OCI-LY7 (cell line): ENCODE measurements at regions not wholly inside any gene's neighbourhood (a gene's known extent, or its start where the extent isn't known, plus 50 kb on each side); places are given as distances from the start of the nearest gene placed in this dataset.

Source experiments
- BruUV-seq: library from RNA; stranded (reverse); fragments of 400-500 nt; replicated peaks from 2 replicates; lab custom pipeline; 2021; lab: Mats Ljungman, UMichigan
- CTCF ChIA-PET: fragments of 300-600 bp; sonication (Branson Sonifier 250); formaldehyde crosslinking; loops from one replicate; lab custom pipeline; 2022; ENCODE audit warnings: antibody characterized with exemption; ENCODE audit not compliant: unreplicated experiment; lab: Charles Lee
- POLR2A ChIA-PET: fragments of 300-600 bp; sonication (Branson Sonifier 250); formaldehyde crosslinking; loops from one replicate; lab custom pipeline; 2022; ENCODE audit warnings: antibody characterized with exemption; lab: Charles Lee
- DNase-seq: peaks from one replicate; pipeline ENCODE4 v3.0.0-alpha.2; 2015; ENCODE audit warnings: low spot score
- H2AFZ ChIP-seq: fragments of 200-600 bp; sonication (generic), shearing (Covaris generic); 2 replicates; pipeline ENCODE4 v1.6.1; 2014; ENCODE audit warnings: mild to moderate bottlenecking, antibody characterized with exemption, low read length, moderate library complexity
- H3K27ac ChIP-seq: fragments of 200-600 bp; sonication (generic); 2 replicates; pipeline ENCODE4 v1.5.1; 2014; ENCODE audit warnings: mixed run types, low read depth, mild to moderate bottlenecking, moderate library complexity, low read length, inconsistent platforms; ENCODE audit not compliant: poor library complexity, severe bottlenecking
- H3K36me3 ChIP-seq: fragments of 200-600 bp; sonication (generic); 2 replicates; pipeline ENCODE4 v1.6.1; 2014; ENCODE audit warnings: mild to moderate bottlenecking, antibody characterized with exemption, low read length, moderate library complexity, mixed read lengths; ENCODE audit not compliant: insufficient read depth
- H3K4me1 ChIP-seq: fragments of 200-600 bp; sonication (generic); 2 replicates; pipeline ENCODE4 v1.5.1; 2014; ENCODE audit warnings: mild to moderate bottlenecking, low read length; ENCODE audit not compliant: insufficient read depth, poor library complexity, severe bottlenecking
- H3K4me2 ChIP-seq: fragments of 200-600 bp; sonication (generic); 2 replicates; pipeline ENCODE4 v1.6.1; 2014; ENCODE audit warnings: mild to moderate bottlenecking, low read length
- H3K4me3 ChIP-seq: fragments of 200-600 bp; sonication (generic); 2 replicates; pipeline ENCODE4 v1.5.1; 2014; ENCODE audit warnings: mild to moderate bottlenecking, low read depth, low read length; ENCODE audit not compliant: poor library complexity, severe bottlenecking
- H3K79me2 ChIP-seq: fragments of 200-600 bp; sonication (generic); 2 replicates; pipeline ENCODE4 v1.6.1; 2016; ENCODE audit warnings: low read depth, mild to moderate bottlenecking, low read length, moderate library complexity, mixed read lengths; ENCODE audit not compliant: insufficient read depth
- H3K9me2 ChIP-seq: fragments of 200-600 bp; sonication (generic); 2 replicates; pipeline ENCODE4 v1.6.1; 2016; ENCODE audit warnings: mild to moderate bottlenecking, low read length, mixed read lengths; ENCODE audit not compliant: insufficient read depth
- H3K9me3 ChIP-seq: fragments of 200-600 bp; sonication (generic); 2 replicates; pipeline ENCODE4 v1.6.1; 2014; ENCODE audit warnings: mild to moderate bottlenecking, mixed run types, low read length, mixed read lengths
- H4K20me1 ChIP-seq: fragments of 200-600 bp; sonication (generic); 2 replicates; pipeline ENCODE4 v1.6.1; 2014; ENCODE audit warnings: mild to moderate bottlenecking, antibody characterized with exemption, low read length, moderate library complexity, mixed read lengths; ENCODE audit not compliant: insufficient read depth
- EZH2phosphoT487 ChIP-seq: fragments of 200-600 bp; sonication (generic); IDR thresholded peaks from 2 replicates; pipeline ENCODE4 v1.6.1; 2018; ENCODE audit warnings: low read depth, borderline replicate concordance, mild to moderate bottlenecking, mixed run types, antibody characterized with exemption, low read length, moderate library complexity, mixed read lengths
- intact Hi-C: fragments of 100-400 bp; cut with micrococcal nuclease; formaldehyde crosslinking; loops from one replicate; pipeline ENCODE4 v1.10.0; 2022; ENCODE audit not compliant: unreplicated experiment
- TF ChIP-seq, protein P1 (sequence below): fragments of 200-600 bp; sonication (generic); conservative IDR thresholded peaks from 2 replicates; pipeline ENCODE4 v1.5.1; 2014; ENCODE audit warnings: mild to moderate bottlenecking, antibody characterized with exemption, low read length, moderate library complexity, mixed read lengths

DNA sequence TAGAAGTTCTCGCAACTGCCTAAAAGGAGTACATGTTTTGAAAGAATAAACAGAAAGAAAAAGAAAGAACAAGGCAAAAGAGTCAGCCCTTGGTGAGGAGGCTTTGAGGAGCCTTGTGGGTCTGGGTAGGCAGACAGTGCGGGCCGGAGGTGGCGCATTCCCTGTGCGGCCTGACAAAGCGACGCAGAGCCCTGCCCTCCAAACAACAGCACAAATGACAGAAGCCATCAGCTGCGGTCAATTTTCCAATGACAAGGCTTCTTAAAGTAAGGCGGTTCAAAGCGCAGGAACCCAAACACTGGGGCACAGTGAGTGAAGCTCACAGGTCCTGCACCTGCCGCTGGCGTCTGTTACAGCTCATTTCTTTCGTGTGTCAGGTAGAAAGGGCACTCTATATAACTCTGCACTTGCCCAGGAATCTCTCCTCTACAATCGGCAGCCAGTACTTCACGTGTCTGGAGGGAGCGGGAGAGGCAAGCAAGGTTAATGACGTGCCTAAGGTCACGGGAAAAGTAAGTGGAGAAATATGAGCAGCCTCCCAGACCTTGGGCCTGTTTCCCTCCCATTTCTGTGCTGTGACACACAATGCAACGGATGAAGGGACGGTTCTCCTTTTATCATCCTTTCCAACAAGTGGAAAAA lies 178.1 kb downstream of the OPA1 start:
- TF ChIP-seq, protein P1, sequence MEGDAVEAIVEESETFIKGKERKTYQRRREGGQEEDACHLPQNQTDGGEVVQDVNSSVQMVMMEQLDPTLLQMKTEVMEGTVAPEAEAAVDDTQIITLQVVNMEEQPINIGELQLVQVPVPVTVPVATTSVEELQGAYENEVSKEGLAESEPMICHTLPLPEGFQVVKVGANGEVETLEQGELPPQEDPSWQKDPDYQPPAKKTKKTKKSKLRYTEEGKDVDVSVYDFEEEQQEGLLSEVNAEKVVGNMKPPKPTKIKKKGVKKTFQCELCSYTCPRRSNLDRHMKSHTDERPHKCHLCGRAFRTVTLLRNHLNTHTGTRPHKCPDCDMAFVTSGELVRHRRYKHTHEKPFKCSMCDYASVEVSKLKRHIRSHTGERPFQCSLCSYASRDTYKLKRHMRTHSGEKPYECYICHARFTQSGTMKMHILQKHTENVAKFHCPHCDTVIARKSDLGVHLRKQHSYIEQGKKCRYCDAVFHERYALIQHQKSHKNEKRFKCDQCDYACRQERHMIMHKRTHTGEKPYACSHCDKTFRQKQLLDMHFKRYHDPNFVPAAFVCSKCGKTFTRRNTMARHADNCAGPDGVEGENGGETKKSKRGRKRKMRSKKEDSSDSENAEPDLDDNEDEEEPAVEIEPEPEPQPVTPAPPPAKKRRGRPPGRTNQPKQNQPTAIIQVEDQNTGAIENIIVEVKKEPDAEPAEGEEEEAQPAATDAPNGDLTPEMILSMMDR = no peak
- TF ChIP-seq EZH2phosphoT487 = no peak
- no TSS peak for BruUV-seq

DNA sequence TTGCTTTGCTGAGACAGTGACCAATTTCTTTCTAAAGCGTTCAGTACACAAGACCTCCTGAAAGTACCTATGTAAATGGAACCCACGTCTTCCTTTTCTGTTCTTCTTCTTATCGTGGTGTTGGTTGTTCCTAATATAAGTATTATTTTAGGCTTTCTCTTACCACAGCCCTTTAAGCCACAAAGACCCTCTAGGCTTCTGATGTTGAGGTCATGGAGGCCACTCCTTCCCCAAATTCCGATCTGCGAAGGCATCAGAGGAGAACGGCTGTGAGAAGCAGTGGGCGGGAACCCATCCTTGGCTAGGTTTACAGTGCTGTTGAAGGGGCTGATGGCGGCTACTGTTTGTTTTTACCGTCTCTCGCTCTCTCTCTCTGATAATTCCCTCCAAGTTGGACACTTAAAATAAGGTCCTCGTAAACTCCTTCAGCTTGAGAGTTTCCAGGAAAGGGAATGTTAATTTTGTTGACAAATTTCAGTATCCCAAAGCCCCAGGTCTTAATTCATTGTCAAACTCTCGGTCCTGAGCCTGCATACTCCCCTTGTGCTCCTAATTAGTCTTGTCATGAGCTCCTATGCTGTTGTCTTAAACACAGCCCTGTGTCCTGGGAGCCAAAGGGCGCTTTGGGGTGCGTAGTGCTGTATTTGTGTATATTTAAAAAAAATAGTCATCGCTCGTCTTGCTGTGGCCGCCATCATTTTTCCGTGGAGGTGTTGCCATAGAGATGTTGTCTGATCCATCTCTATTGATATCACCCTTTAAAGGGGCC lies 178.8 kb downstream of the OPA1 start:
- CTCF ChIA-PET = no interaction called here
- TF ChIP-seq EZH2phosphoT487 = no peak
- TF ChIP-seq, protein P1 = no peak
- intact Hi-C loops = no loop called here
- no peak overlapping the region for H3K4me3 ChIP-seq
- no peaks in the 10 kb centered on the region for H3K36me3 ChIP-seq
- H3K27ac ChIP-seq = no peak overlapping the region
- H3K9me3 ChIP-seq = no peaks in the 10 kb centered on the region
- BruUV-seq = no TSS peak
- DNase-seq = no peak
- H3K4me1 ChIP-seq = peaks cover 13% of the 10 kb centered on the region
- H4K20me1 ChIP-seq = no peaks in the 10 kb centered on the region
- H2AFZ ChIP-seq = no peak overlapping the region
- H3K4me2 ChIP-seq = no peak overlapping the region
- no peaks in the 10 kb centered on the region for H3K9me2 ChIP-seq
- POLR2A ChIA-PET = no interaction called here
- H3K79me2 ChIP-seq = no peaks in the 10 kb centered on the region

More for the DNA sequence above, 178.1 kb downstream of the OPA1 start:
- ChIA-PET CTCF (no interaction called here), POLR2A (interaction anchor here (1.1 kb wide), 1 partner anchor 10 kb away, joined by 4 read pairs; no protein-coding TSS in a partner anchor)
- Histone ChIP-seq H4K20me1 (no peaks in the 10 kb centered on the region), H3K9me2 (no peaks in the 10 kb centered on the region), H3K36me3 (no peaks in the 10 kb centered on the region), H2AFZ (no peak overlapping the region), H3K9me3 (no peaks in the 10 kb centered on the region), H3K79me2 (no peaks in the 10 kb centered on the region), H3K4me2 (no peak overlapping the region), H3K4me3 (no peak overlapping the region), H3K27ac (no peak overlapping the region), H3K4me1 (peaks cover 6% of the 10 kb centered on the region)
- no peak for DNase-seq
- intact Hi-C loops = no loop called here

DNA sequence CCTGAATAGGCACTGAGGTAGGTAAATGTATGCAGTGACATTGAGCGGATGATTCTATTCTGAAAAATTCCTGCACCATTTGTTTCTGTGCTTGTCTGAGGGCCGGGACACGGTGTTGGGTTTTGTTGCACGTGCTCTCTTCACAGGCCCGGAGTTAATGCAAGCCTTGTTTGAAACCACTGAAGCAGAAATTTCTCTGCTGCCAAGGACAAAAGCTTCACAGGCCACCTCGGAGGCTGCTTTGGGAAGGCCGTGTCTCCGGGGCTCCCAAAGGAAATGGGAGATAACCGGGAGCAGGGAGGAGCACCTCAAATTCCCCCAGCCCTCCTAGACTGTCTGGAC lies 179.4 kb downstream of the OPA1 start:
- no peak for TF ChIP-seq EZH2phosphoT487
- TF ChIP-seq, protein P1 = no peak
- DNase-seq = no peak
- H3K4me2 ChIP-seq = no peak overlapping the region
- H2AFZ ChIP-seq = no peak overlapping the region
- no peaks in the 10 kb centered on the region for H3K36me3 ChIP-seq
- H3K27ac ChIP-seq = no peak overlapping the region
- BruUV-seq = no TSS peak
- H3K79me2 ChIP-seq = no peaks in the 10 kb centered on the region
- no peak overlapping the region for H3K4me3 ChIP-seq
- no peaks in the 10 kb centered on the region for H4K20me1 ChIP-seq
- H3K4me1 ChIP-seq = peaks cover 18% of the 10 kb centered on the region
- no peaks in the 10 kb centered on the region for H3K9me3 ChIP-seq
- CTCF ChIA-PET = interaction anchor here (0.6 kb wide), 1 partner anchor 378 kb away, joined by 3 read pairs; no protein-coding TSS in a partner anchor
- intact Hi-C loops = no loop called here
- H3K9me2 ChIP-seq = no peaks in the 10 kb centered on the region
- POLR2A ChIA-PET = no interaction called here
